H1 (cell line): ENCODE measurements at regions not wholly inside any gene's neighbourhood (a gene's known extent, or its start where the extent isn't known, plus 50 kb on each side); places are given as distances from the start of the nearest gene placed in this dataset.

Experiments used
- BRCA1 ChIP-seq: IDR thresholded peaks from 2 replicates; pipeline ENCODE4 v1.6.1; 2012; ENCODE audit warnings: low read depth, low read length, improper control_type of control experiment
- GTF2F1 ChIP-seq: IDR thresholded peaks from 2 replicates; pipeline ENCODE4 v1.6.1; 2012; ENCODE audit warnings: low read depth, low read length, improper control_type of control experiment, borderline replicate concordance
- RNF2 ChIP-seq: fragments of 200-900, 300-1000 bp; sonication (generic); IDR thresholded peaks from 2 replicates; pipeline ENCODE4 v1.7.1; 2016; ENCODE audit warnings: borderline replicate concordance, low read depth, mild to moderate bottlenecking, antibody characterized with exemption, low read length; ENCODE audit not compliant: poor library complexity, severe bottlenecking; ENCODE audit errors: missing control alignments
- SP2 ChIP-seq: IDR thresholded peaks from 2 replicates; pipeline ENCODE4 v1.6.1; 2012; ENCODE audit warnings: mild to moderate bottlenecking, low read length, inconsistent platforms

DNA sequence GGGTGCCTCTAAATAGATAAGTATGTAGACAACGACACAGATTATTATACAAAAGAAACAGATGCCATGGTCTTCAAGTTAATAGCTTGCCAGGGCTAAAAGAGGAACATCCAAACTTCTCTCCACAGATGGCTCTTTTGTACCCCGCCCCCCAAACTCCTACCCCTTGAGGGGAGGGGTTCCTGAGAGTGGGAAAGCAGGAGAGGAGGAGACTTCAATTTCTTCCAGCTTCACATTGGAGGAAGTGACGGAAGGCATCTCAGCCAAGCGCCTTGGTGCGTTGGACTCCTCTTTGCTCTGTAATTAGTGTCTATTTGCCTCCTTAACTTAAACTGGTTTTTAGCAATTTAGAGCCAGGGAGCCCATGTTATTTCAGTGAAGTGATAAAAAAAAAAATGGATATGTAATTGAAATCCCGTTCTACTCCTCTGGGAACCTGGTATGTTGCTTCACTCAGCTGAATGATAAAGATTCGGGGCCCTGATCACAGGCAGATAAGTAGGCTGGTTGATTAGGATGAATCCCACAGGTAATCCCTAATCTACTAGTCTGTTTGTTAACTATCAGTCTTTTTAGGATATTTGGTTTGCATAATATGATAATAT, 580.9 kb upstream of the CADM1 start (continued):
- TF ChIP-seq GTF2F1: no peak
- TF ChIP-seq RNF2: no peak
- no peak for TF ChIP-seq BRCA1
- TF ChIP-seq SP2: no peak
- TF ChIP-seq, all 59 proteins: peak for 0
